SK-N-SH (cell line): ENCODE measurements at regions not wholly inside any gene's neighbourhood (a gene's known extent, or its start where the extent isn't known, plus 50 kb on each side); places are given as distances from the start of the nearest gene placed in this dataset.

Experiments used
- CTCF ChIA-PET: fragments of 300-600, 350-600 bp; formaldehyde crosslinking; extraction: SDS; loops from one replicate; lab custom pipeline; 2021; lab: Yijun Ruan, JAX
- POLR2A ChIA-PET: fragments of 350-600 bp; sonication (Branson Sonifier 250); formaldehyde crosslinking; extraction: SDS; loops from one replicate; lab custom pipeline; 2020; ENCODE audit warnings: antibody characterized with exemption, inconsistent platforms; lab: Yijun Ruan, JAX
- DNase-seq: peaks from one replicate; pipeline ENCODE4 v3.0.0; 2012
- H2AFZ ChIP-seq: fragments of 200-600 bp; sonication (generic); 2 replicates; pipeline ENCODE4 v1.8.1; 2016; ENCODE audit warnings: antibody characterized with exemption, mild to moderate bottlenecking, low read depth
- H3F3A ChIP-seq: fragments of 200-600 bp; sonication (generic); replicated peaks from 2 replicates; pipeline ENCODE3; 2016; ENCODE audit warnings: antibody characterized with exemption, mild to moderate bottlenecking; ENCODE audit not compliant: insufficient read depth
- H3K27ac ChIP-seq, 2 experiments: fragments of 200-500 bp in 1 of 2; fragments of 200-600 bp in 1 of 2; sonication (Bioruptor generic) in 1 of 2; sonication (generic), shearing (Covaris generic) in 1 of 2; 2 replicates each; pipeline versions ENCODE4 v1.5.1 to v1.6.1; 2014 to 2016; ENCODE audit warnings: low read depth in 2 of 2, inconsistent platforms in 1 of 2, low read length in 1 of 2, mild to moderate bottlenecking in 1 of 2, mixed read lengths in 1 of 2
- H3K27me3 ChIP-seq: fragments of 200-600 bp; sonication (generic), shearing (Covaris generic); 2 replicates; pipeline ENCODE4 v1.6.1; 2016; ENCODE audit warnings: mixed run types; ENCODE audit not compliant: insufficient read depth
- H3K36me3 ChIP-seq, 2 experiments: fragments of 200-500 bp in 1 of 2; fragments of 200-600 bp in 1 of 2; sonication (Bioruptor generic) in 1 of 2; sonication (generic) in 1 of 2; replicated peaks in 1 of 2; 2 replicates each; pipeline versions ENCODE3 to v1.5.1; 2014 to 2016; ENCODE audit warnings: low read length in 1 of 2, mild to moderate bottlenecking in 1 of 2; ENCODE audit not compliant: insufficient read depth in 2 of 2, control insufficient read depth in 1 of 2
- H3K4me1 ChIP-seq, 2 experiments: fragments of 200-500 bp in 1 of 2; fragments of 200-600 bp in 1 of 2; sonication (Bioruptor generic) in 1 of 2; sonication (generic), shearing (Covaris generic) in 1 of 2; 2 replicates each; pipeline versions ENCODE4 v1.5.1 to v1.6.1; 2014 to 2016; ENCODE audit warnings: low read depth in 1 of 2, low read length in 1 of 2, mixed run types in 1 of 2; ENCODE audit not compliant: insufficient read depth in 2 of 2, control insufficient read depth in 1 of 2
- H3K4me2 ChIP-seq: fragments of 200-600 bp; sonication (generic), shearing (Covaris generic); 2 replicates; pipeline ENCODE4 v1.6.1; 2017; ENCODE audit warnings: mixed run types
- H3K4me3 ChIP-seq, 2 experiments: fragments of 200-500 bp in 1 of 2; fragments of 200-600 bp in 1 of 2; sonication (Bioruptor generic) in 1 of 2; sonication (generic), shearing (Covaris generic) in 1 of 2; 2 replicates each; pipeline versions ENCODE4 v1.5.1 to v1.8.1; 2014 to 2016; ENCODE audit warnings: low read depth in 2 of 2, inconsistent platforms in 1 of 2, low read length in 1 of 2, mild to moderate bottlenecking in 1 of 2, mixed read lengths in 1 of 2, moderate library complexity in 1 of 2
- H3K79me2 ChIP-seq: fragments of 200-600 bp; sonication (generic); 2 replicates; pipeline ENCODE4 v1.8.1; 2017; ENCODE audit warnings: mild to moderate bottlenecking; ENCODE audit not compliant: insufficient read depth
- H3K9ac ChIP-seq: fragments of 200-600 bp; sonication (generic); 2 replicates; pipeline ENCODE4 v1.6.1; 2017; ENCODE audit warnings: mixed run types
- H3K9me2 ChIP-seq: fragments of 200-600 bp; sonication (generic); 2 replicates; pipeline ENCODE4 v1.6.1; 2017; ENCODE audit warnings: mixed run types
- H3K9me3 ChIP-seq: fragments of 200-600 bp; sonication (generic); 2 replicates; pipeline ENCODE4 v1.6.1; 2017; ENCODE audit warnings: mixed run types, mild to moderate bottlenecking, moderate library complexity
- H4K20me1 ChIP-seq: fragments of 200-600 bp; sonication (generic); 2 replicates; pipeline ENCODE4 v1.6.1; 2017; ENCODE audit warnings: mild to moderate bottlenecking, mixed run types; ENCODE audit not compliant: insufficient read depth
- CHD2 ChIP-seq: fragments of 150-350 bp; IDR thresholded peaks from 2 replicates; pipeline ENCODE4 v1.6.1; 2018; ENCODE audit warnings: low read length; ENCODE audit not compliant: partially characterized antibody
- EZH2phosphoT487 ChIP-seq: fragments of 200-600 bp; sonication (generic); IDR thresholded peaks from 2 replicates; pipeline ENCODE4 v1.6.1; 2017; ENCODE audit warnings: low read depth, mixed run types, mild to moderate bottlenecking, antibody characterized with exemption, moderate library complexity, borderline replicate concordance
- FOSL2 ChIP-seq: IDR thresholded peaks from 2 replicates; pipeline ENCODE4 v1.4.0; 2012; ENCODE audit warnings: low read depth, mild to moderate bottlenecking, moderate library complexity, borderline replicate concordance
- GABPA ChIP-seq: IDR thresholded peaks from 2 replicates; pipeline ENCODE4 v1.4.0; 2012; ENCODE audit warnings: low read depth, mild to moderate bottlenecking
- GATA2 ChIP-seq: sonication (generic); formaldehyde crosslinking; IDR thresholded peaks from 2 replicates; pipeline ENCODE4 v1.5.0; 2020; ENCODE audit warnings: mild to moderate bottlenecking, missing genetic modification reagents
- IRF3 ChIP-seq: fragments of 150-350 bp; IDR thresholded peaks from 2 replicates; pipeline ENCODE4 v1.6.1; 2016; ENCODE audit warnings: mild to moderate bottlenecking, low read depth, low read length
- JUND ChIP-seq: IDR thresholded peaks from 2 replicates; pipeline ENCODE4 v1.4.0; 2012
- MAX ChIP-seq: IDR thresholded peaks from 2 replicates; pipeline ENCODE4 v1.4.0; 2012; ENCODE audit warnings: low read depth
- MXI1 ChIP-seq: IDR thresholded peaks from 2 replicates; pipeline ENCODE4 v1.6.1; 2012; ENCODE audit warnings: mild to moderate bottlenecking, low read depth, low read length, improper control_type of control experiment
- NFIC ChIP-seq: IDR thresholded peaks from 2 replicates; pipeline ENCODE4 v1.4.0; 2012; ENCODE audit warnings: borderline replicate concordance
- NRF1 ChIP-seq: IDR thresholded peaks from 2 replicates; pipeline ENCODE4 v1.6.1; 2012; ENCODE audit warnings: low read depth, mild to moderate bottlenecking, low read length
- PBX3 ChIP-seq: IDR thresholded peaks from 2 replicates; pipeline ENCODE4; 2012
- POLR2AphosphoS5 ChIP-seq: IDR thresholded peaks from 2 replicates; pipeline ENCODE4 v1.6.1; 2012; ENCODE audit warnings: low read depth, low read length
- RAD21 ChIP-seq: IDR thresholded peaks from 2 replicates; pipeline ENCODE4 v1.6.1; 2012; ENCODE audit warnings: mild to moderate bottlenecking, low read length
- RFX5 ChIP-seq: IDR thresholded peaks from 2 replicates; pipeline ENCODE4 v1.6.1; 2012; ENCODE audit warnings: mild to moderate bottlenecking, improper control_type of control experiment, low read length
- RXRA ChIP-seq: IDR thresholded peaks from 2 replicates; pipeline ENCODE4 v1.4.0; 2012; ENCODE audit warnings: low read depth, mild to moderate bottlenecking, borderline replicate concordance
- SIN3A ChIP-seq: IDR thresholded peaks from 2 replicates; pipeline ENCODE4 v1.6.1; 2012; ENCODE audit warnings: low read depth, mild to moderate bottlenecking, low read length, moderate library complexity, borderline replicate concordance
- SMC3 ChIP-seq: IDR thresholded peaks from 2 replicates; pipeline ENCODE4 v1.6.1; 2012; ENCODE audit warnings: low read depth, low read length, improper control_type of control experiment
- TAF1 ChIP-seq: IDR thresholded peaks from 2 replicates; pipeline ENCODE4 v1.6.1; 2012; ENCODE audit warnings: low read depth, mild to moderate bottlenecking, low read length, moderate library complexity, borderline replicate concordance
- YY1 ChIP-seq: IDR thresholded peaks from 2 replicates; pipeline ENCODE4 v1.4.0; 2012; ENCODE audit warnings: low read depth, mild to moderate bottlenecking
- WGBS: methylation state at CpG from one replicate; pipeline ENCODE4 v1.1.6; 2017; ENCODE audit warnings: low lambda C conversion rate; 5-methylcytosine and 5-hydroxymethylcytosine counted together
- TF ChIP-seq, protein P1 (sequence below): IDR thresholded peaks from 2 replicates; pipeline ENCODE4 v1.4.0; 2012; ENCODE audit warnings: low read depth, borderline replicate concordance
- TF ChIP-seq, protein P2 (sequence below): fragments of 200-600 bp; sonication (generic); IDR thresholded peaks from 2 replicates; pipeline ENCODE4 v1.6.1; 2017; ENCODE audit warnings: antibody characterized with exemption, mild to moderate bottlenecking, moderate library complexity

GRCh38 chrX:122941806-122942205 is 242.3 kb upstream of the GRIA3 start:
- WGBS = 0% methylated on average over 1 of the region's 1 CpG
- Histone ChIP-seq H3K27me3 (no peaks in the 10 kb centered on the region), H3K9ac (no peak overlapping the region), H3F3A (no peaks in the 10 kb centered on the region), H3K36me3 (no peaks in the 10 kb centered on the region), H3K4me2 (no peak overlapping the region), H3K27ac (no peak overlapping the region), H3K9me3 (no peaks in the 10 kb centered on the region), H3K9me2 (no peaks in the 10 kb centered on the region), H2AFZ (no peak overlapping the region), H3K4me3 (no peak overlapping the region), H3K4me1 (no peaks in the 10 kb centered on the region), H3K79me2 (no peaks in the 10 kb centered on the region), H4K20me1 (no peaks in the 10 kb centered on the region)
- POLR2A ChIA-PET = no interaction called here
- TF ChIP-seq YY1 (no peak), MXI1 (no peak), POLR2AphosphoS5 (no peak), RAD21 (no peak), IRF3 (no peak), GATA2 (no peak), JUND (no peak), NRF1 (no peak), TAF1 (no peak), FOSL2 (no peak), SMC3 (no peak), NFIC (no peak), RFX5 (no peak), CHD2 (no peak), EZH2phosphoT487 (no peak), PBX3 (no peak), GABPA (no peak), MAX (no peak), SIN3A (no peak), RXRA (no peak)
- CTCF ChIA-PET = no interaction called here
- no peak for DNase-seq

GRCh38 chrX:122943918-122944317 is 240.2 kb upstream of the GRIA3 start:
- ChIA-PET CTCF (no interaction called here), POLR2A (no interaction called here)
- Histone ChIP-seq H4K20me1 (no peaks in the 10 kb centered on the region), H3K36me3 (no peaks in the 10 kb centered on the region), H3K4me3 (no peak overlapping the region), H3K4me2 (no peak overlapping the region), H3K27me3 (no peaks in the 10 kb centered on the region), H3K27ac (no peak overlapping the region), H3K4me1 (no peaks in the 10 kb centered on the region), H3K9ac (no peak overlapping the region), H3K79me2 (no peaks in the 10 kb centered on the region), H3K9me3 (no peaks in the 10 kb centered on the region), H3F3A (no peaks in the 10 kb centered on the region), H2AFZ (no peak overlapping the region), H3K9me2 (no peaks in the 10 kb centered on the region)
- no peak for DNase-seq
- 40% methylated on average over 3 of the region's 3 CpGs for WGBS
- TF ChIP-seq MAX (no peak), CHD2 (no peak), YY1 (no peak), GABPA (no peak), MXI1 (no peak), PBX3 (no peak)
- TF ChIP-seq, protein P1, sequence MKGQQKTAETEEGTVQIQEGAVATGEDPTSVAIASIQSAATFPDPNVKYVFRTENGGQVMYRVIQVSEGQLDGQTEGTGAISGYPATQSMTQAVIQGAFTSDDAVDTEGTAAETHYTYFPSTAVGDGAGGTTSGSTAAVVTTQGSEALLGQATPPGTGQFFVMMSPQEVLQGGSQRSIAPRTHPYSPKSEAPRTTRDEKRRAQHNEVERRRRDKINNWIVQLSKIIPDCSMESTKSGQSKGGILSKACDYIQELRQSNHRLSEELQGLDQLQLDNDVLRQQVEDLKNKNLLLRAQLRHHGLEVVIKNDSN = no peak
- TF ChIP-seq, protein P2, sequence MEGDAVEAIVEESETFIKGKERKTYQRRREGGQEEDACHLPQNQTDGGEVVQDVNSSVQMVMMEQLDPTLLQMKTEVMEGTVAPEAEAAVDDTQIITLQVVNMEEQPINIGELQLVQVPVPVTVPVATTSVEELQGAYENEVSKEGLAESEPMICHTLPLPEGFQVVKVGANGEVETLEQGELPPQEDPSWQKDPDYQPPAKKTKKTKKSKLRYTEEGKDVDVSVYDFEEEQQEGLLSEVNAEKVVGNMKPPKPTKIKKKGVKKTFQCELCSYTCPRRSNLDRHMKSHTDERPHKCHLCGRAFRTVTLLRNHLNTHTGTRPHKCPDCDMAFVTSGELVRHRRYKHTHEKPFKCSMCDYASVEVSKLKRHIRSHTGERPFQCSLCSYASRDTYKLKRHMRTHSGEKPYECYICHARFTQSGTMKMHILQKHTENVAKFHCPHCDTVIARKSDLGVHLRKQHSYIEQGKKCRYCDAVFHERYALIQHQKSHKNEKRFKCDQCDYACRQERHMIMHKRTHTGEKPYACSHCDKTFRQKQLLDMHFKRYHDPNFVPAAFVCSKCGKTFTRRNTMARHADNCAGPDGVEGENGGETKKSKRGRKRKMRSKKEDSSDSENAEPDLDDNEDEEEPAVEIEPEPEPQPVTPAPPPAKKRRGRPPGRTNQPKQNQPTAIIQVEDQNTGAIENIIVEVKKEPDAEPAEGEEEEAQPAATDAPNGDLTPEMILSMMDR = no peak
